H1 (cell line): ENCODE measurements at regions not wholly inside any gene's neighbourhood (a gene's known extent, or its start where the extent isn't known, plus 50 kb on each side); places are given as distances from the start of the nearest gene placed in this dataset.

Experiments used
- CBX5 ChIP-seq: fragments of 300-800, 300-1000 bp; sonication (generic); IDR thresholded peaks from 2 replicates; pipeline ENCODE4 v1.7.1; 2016; ENCODE audit warnings: antibody characterized with exemption, low read length, low read depth
- CHD2 ChIP-seq: IDR thresholded peaks from 2 replicates; pipeline ENCODE4 v1.6.1; 2012; ENCODE audit warnings: low read length, improper control_type of control experiment
- SIRT6 ChIP-seq: IDR thresholded peaks from one replicate; pipeline ENCODE4 v1.7.1; 2012; ENCODE audit warnings: low read length, inconsistent platforms
- TCF12 ChIP-seq: IDR thresholded peaks from 2 replicates; pipeline ENCODE4 v1.6.1; 2011; ENCODE audit warnings: low read depth, mild to moderate bottlenecking, low read length

- TF ChIP-seq CHD2 (no peak), SIRT6 (no peak), TCF12 (no peak), CBX5 (no peak)
These were observed 61.5 kb upstream of the GJA5 start (continued) for GRCh38 chr1:147821883-147822282.
